ENCODE measurements at regions not wholly inside any gene's neighbourhood (a gene's known extent, or its start where the extent isn't known, plus 50 kb on each side); places are given as distances from the start of the nearest gene placed in this dataset.

DNA sequence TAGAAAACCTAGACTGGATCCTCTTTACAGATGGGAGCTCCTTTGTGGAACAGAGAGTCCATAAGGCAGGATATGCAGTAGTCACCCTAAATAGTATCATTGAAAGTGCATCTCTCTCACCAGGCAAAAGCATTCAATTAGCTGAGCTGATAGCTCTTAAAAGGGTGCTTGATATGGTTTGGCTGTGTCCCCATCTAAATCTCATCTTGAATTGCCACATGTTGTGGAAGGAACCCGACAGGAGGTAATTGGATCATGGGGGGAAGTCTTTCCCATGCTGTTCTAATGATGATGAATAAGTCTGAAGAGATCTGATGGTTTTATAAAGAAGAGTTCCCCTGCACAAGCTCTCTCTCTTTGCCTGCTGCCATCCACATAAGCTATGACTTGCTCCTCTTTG lies 96.2 kb upstream of the RMP24 start:
- Histone ChIP-seq H2AFZ (ENCODE audit: low read length) (no peak overlapping the region), H3K36me3 (ENCODE audit: control insufficient read depth, insufficient read depth, low read length) (no peaks in the 10 kb centered on the region), H3K27me3 (ENCODE audit: control insufficient read depth, insufficient read depth, low read length) (no peaks in the 10 kb centered on the region), H3K4me2 (ENCODE audit: extremely low read depth, insufficient read depth, low read length) (no peak overlapping the region), H3K27ac (ENCODE audit: insufficient read depth, low read length) (no peak overlapping the region), H3K4me3 (replicated peaks in 1 of 4; ENCODE audit: control extremely low read depth in 1 of 4, insufficient read depth in 1 of 4, low read depth in 3 of 4, low read length in 4 of 4) (no peak overlapping the region), H4K20me1 (ENCODE audit: control insufficient read depth, extremely low read depth, insufficient read depth, low read length) (no peaks in the 10 kb centered on the region), H3K79me2 (ENCODE audit: control insufficient read depth, insufficient read depth, low read length) (no peaks in the 10 kb centered on the region), H3K9ac (ENCODE audit: insufficient read depth, low read length) (no peak overlapping the region), H3K9me3 (ENCODE audit: control insufficient read depth, insufficient read depth, low read depth, low read length) (no peaks in the 10 kb centered on the region), H3K4me1 (ENCODE audit: control insufficient read depth, extremely low read depth, insufficient read depth, low read length) (no peaks in the 10 kb centered on the region)
- DNase-seq (ENCODE audit: low read depth in 2 of 2): no peak
- TF ChIP-seq EZH2 (IDR thresholded peaks at IDR 0.05; ENCODE audit: low read length, missing control alignments): no peak
- TF ChIP-seq, protein P1, sequence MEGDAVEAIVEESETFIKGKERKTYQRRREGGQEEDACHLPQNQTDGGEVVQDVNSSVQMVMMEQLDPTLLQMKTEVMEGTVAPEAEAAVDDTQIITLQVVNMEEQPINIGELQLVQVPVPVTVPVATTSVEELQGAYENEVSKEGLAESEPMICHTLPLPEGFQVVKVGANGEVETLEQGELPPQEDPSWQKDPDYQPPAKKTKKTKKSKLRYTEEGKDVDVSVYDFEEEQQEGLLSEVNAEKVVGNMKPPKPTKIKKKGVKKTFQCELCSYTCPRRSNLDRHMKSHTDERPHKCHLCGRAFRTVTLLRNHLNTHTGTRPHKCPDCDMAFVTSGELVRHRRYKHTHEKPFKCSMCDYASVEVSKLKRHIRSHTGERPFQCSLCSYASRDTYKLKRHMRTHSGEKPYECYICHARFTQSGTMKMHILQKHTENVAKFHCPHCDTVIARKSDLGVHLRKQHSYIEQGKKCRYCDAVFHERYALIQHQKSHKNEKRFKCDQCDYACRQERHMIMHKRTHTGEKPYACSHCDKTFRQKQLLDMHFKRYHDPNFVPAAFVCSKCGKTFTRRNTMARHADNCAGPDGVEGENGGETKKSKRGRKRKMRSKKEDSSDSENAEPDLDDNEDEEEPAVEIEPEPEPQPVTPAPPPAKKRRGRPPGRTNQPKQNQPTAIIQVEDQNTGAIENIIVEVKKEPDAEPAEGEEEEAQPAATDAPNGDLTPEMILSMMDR (conservative IDR thresholded peaks at IDR 0.05 in 1 of 2, IDR thresholded peaks at IDR 0.05 in 1 of 2; ENCODE audit: low read depth in 1 of 2, low read length in 2 of 2): no peak

DNA sequence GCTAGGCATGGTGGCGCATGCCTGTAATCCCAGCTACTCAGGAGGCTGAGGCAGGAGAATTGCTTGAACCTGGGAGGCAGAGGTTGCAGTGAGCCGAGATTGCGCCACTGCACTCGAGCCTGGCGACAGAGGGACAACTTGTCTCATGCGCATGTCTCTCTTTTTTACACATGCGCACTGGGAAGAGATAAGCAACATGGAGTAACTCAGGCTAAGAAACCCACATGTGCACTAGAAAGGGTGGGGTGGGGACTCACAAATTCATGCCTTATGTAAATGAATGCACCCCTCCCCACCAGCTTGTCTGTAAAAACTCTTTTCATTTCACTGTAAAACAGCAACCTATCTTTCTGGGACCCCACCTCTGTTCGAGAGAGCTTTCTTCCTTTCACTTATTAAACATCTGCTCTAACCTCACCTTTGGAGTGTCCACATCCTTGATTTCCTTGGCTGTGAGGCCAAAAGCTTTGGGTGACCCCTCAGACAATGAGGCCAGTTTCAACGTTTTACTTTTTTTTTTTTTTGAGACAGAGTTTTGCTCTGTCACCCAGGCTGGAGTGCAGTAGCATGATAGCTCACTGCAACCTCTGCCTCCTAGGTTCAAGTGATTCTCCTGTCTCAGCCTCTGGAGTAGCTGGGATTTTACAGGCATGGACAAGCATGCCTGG lies 91.6 kb upstream of the RMP24 start:
- Histone ChIP-seq H3K79me2 (ENCODE audit: control insufficient read depth, insufficient read depth, low read length) (no peaks in the 10 kb centered on the region), H3K27ac (ENCODE audit: insufficient read depth, low read length) (no peak overlapping the region), H3K9ac (ENCODE audit: insufficient read depth, low read length) (no peak overlapping the region), H3K9me3 (ENCODE audit: control insufficient read depth, insufficient read depth, low read depth, low read length) (no peaks in the 10 kb centered on the region), H3K36me3 (ENCODE audit: control insufficient read depth, insufficient read depth, low read length) (no peaks in the 10 kb centered on the region), H2AFZ (ENCODE audit: low read length) (no peak overlapping the region), H4K20me1 (ENCODE audit: control insufficient read depth, extremely low read depth, insufficient read depth, low read length) (no peaks in the 10 kb centered on the region), H3K4me3 (replicated peaks in 1 of 4; ENCODE audit: control extremely low read depth in 1 of 4, insufficient read depth in 1 of 4, low read depth in 3 of 4, low read length in 4 of 4) (no peak overlapping the region), H3K27me3 (ENCODE audit: control insufficient read depth, insufficient read depth, low read length) (no peaks in the 10 kb centered on the region), H3K4me2 (ENCODE audit: extremely low read depth, insufficient read depth, low read length) (no peak overlapping the region), H3K4me1 (ENCODE audit: control insufficient read depth, extremely low read depth, insufficient read depth, low read length) (no peaks in the 10 kb centered on the region)
- TF ChIP-seq EZH2 (IDR thresholded peaks at IDR 0.05; ENCODE audit: low read length, missing control alignments): no peak
- TF ChIP-seq, protein P1 (conservative IDR thresholded peaks at IDR 0.05 in 1 of 2, IDR thresholded peaks at IDR 0.05 in 1 of 2; ENCODE audit: low read depth in 1 of 2, low read length in 2 of 2): no peak
- no peak for DNase-seq (ENCODE audit: low read depth in 2 of 2)

DNA sequence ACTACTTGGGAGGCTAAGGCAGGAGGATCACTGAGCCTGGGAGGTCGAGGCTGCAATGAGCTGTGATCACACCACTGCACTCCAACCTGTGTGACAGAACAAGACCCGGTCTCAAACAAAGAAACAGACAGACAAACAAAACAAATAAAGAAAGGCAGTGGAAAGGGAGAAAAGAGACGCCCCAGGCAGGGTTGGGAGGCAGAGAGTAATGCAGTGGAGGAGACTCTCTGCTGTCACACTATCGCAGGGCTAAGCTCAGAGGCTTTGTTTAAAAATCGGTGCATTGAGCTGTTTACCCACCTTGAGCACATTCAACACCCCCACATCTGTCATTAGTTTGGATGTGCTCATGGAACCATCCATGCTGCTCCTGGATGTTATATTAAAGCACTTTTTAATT lies 84.2 kb upstream of the RMP24 start:
- no peak overlapping the region for H2AFZ ChIP-seq (ENCODE audit: low read length)
- H3K27ac ChIP-seq (ENCODE audit: insufficient read depth, low read length): no peak overlapping the region
- H3K4me3 ChIP-seq (replicated peaks in 1 of 4; ENCODE audit: control extremely low read depth in 1 of 4, insufficient read depth in 1 of 4, low read depth in 3 of 4, low read length in 4 of 4): no peak overlapping the region
- no peak for DNase-seq (ENCODE audit: low read depth in 2 of 2)
- no peaks in the 10 kb centered on the region for H3K79me2 ChIP-seq (ENCODE audit: control insufficient read depth, insufficient read depth, low read length)
- no peaks in the 10 kb centered on the region for H3K9me3 ChIP-seq (ENCODE audit: control insufficient read depth, insufficient read depth, low read depth, low read length)
- H3K4me2 ChIP-seq (ENCODE audit: extremely low read depth, insufficient read depth, low read length): no peak overlapping the region
- no peaks in the 10 kb centered on the region for H3K36me3 ChIP-seq (ENCODE audit: control insufficient read depth, insufficient read depth, low read length)
- peaks cover 2% of the 10 kb centered on the region for H3K27me3 ChIP-seq (ENCODE audit: control insufficient read depth, insufficient read depth, low read length)
- no peak for TF ChIP-seq EZH2 (IDR thresholded peaks at IDR 0.05; ENCODE audit: low read length, missing control alignments)
- TF ChIP-seq, protein P1 (conservative IDR thresholded peaks at IDR 0.05 in 1 of 2, IDR thresholded peaks at IDR 0.05 in 1 of 2; ENCODE audit: low read depth in 1 of 2, low read length in 2 of 2): no peak
- H3K4me1 ChIP-seq (ENCODE audit: control insufficient read depth, extremely low read depth, insufficient read depth, low read length): no peaks in the 10 kb centered on the region
- no peak overlapping the region for H3K9ac ChIP-seq (ENCODE audit: insufficient read depth, low read length)
- H4K20me1 ChIP-seq (ENCODE audit: control insufficient read depth, extremely low read depth, insufficient read depth, low read length): no peaks in the 10 kb centered on the region
